Thoracic aorta (tissue), 2 donors: ENCODE measurements at regions not wholly inside any gene's neighbourhood (a gene's known extent, or its start where the extent isn't known, plus 50 kb on each side); places are given as distances from the start of the nearest gene placed in this dataset.

Experiments used
- ATAC-seq: fragments of 150-250 bp; one replicate; pipeline ENCODE4 v1.8.0; 2017; ENCODE audit warnings: low read depth; ENCODE audit not compliant: insufficient number of reproducible peaks, low FRiP score
- DNase-seq: peaks from one replicate; pipeline ENCODE4 v3.0.0-alpha.2; 2020; ENCODE audit warnings: low spot score
- H3K27ac ChIP-seq, 2 donors: fragments of 200-600 bp; sonication (generic); 1 replicate in 1 of 2; 2 replicates in 1 of 2; pipeline ENCODE4 v1.5.1; 2016; ENCODE audit warnings: mild to moderate bottlenecking in 2 of 2, moderate library complexity in 2 of 2
- H3K27me3 ChIP-seq: fragments of 200-600 bp; sonication (generic); replicated peaks from 2 replicates; pipeline ENCODE4 v1.6.0; 2016; ENCODE audit warnings: mild to moderate bottlenecking; ENCODE audit not compliant: insufficient read depth
- H3K36me3 ChIP-seq: fragments of 200-600 bp; sonication (generic); one replicate; pipeline ENCODE4 v1.5.1; 2016
- H3K4me1 ChIP-seq, 2 donors: fragments of 200-600 bp; sonication (generic); 1 replicate in 1 of 2; 2 replicates in 1 of 2; pipeline versions ENCODE4 v1.5.1 to v1.6.0; 2016; ENCODE audit warnings: low read depth in 2 of 2, mild to moderate bottlenecking in 1 of 2; ENCODE audit not compliant: control insufficient read depth in 1 of 2
- H3K4me3 ChIP-seq: fragments of 200-600 bp; sonication (generic); 2 replicates; pipeline ENCODE4 v1.5.1; 2016; ENCODE audit warnings: mild to moderate bottlenecking
- H3K9me3 ChIP-seq: fragments of 200-600 bp; sonication (generic); 2 replicates; pipeline ENCODE4 v1.5.1; 2016
- TF ChIP-seq, protein P1 (sequence below): fragments of 200-600 bp; sonication (generic); IDR thresholded peaks from one replicate; pipeline ENCODE4 v1.5.1; 2019; ENCODE audit warnings: antibody characterized with exemption

DNA sequence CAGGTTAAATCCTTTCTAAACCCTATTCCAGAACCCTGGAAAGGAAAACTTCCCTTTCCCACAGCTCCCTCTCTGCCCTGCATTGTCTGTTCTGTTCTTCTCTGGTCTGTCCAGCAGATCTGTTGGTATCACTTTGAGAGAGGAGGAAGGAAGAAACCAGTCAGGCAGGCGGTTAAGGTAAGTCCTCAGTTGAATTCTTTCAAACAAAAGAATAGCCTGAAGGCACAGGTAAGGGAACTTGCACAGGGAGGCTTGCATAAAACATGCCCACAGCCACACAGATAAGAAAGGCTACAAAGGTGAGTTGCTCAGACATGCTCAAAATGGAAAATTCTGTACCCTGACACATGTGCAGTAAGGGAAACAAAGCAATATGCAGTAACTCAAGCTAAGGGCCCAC, 595.7 kb upstream of the CDH5 start:
- H3K4me3 ChIP-seq = no peak overlapping the region
- TF ChIP-seq, protein P1, sequence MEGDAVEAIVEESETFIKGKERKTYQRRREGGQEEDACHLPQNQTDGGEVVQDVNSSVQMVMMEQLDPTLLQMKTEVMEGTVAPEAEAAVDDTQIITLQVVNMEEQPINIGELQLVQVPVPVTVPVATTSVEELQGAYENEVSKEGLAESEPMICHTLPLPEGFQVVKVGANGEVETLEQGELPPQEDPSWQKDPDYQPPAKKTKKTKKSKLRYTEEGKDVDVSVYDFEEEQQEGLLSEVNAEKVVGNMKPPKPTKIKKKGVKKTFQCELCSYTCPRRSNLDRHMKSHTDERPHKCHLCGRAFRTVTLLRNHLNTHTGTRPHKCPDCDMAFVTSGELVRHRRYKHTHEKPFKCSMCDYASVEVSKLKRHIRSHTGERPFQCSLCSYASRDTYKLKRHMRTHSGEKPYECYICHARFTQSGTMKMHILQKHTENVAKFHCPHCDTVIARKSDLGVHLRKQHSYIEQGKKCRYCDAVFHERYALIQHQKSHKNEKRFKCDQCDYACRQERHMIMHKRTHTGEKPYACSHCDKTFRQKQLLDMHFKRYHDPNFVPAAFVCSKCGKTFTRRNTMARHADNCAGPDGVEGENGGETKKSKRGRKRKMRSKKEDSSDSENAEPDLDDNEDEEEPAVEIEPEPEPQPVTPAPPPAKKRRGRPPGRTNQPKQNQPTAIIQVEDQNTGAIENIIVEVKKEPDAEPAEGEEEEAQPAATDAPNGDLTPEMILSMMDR = no peak
- ATAC-seq = no peak
- H3K27ac ChIP-seq = no peak overlapping the region
- H3K36me3 ChIP-seq = no peaks in the 10 kb centered on the region
- DNase-seq = no peak
- no peaks in the 10 kb centered on the region for H3K4me1 ChIP-seq
- no peaks in the 10 kb centered on the region for H3K27me3 ChIP-seq
- H3K9me3 ChIP-seq = peaks cover 5% of the 10 kb centered on the region

GRCh38 chr16:65769776-65770438, 596.6 kb upstream of the CDH5 start:
- no peak overlapping the region for H3K27ac ChIP-seq
- no peaks in the 10 kb centered on the region for H3K36me3 ChIP-seq
- DNase-seq (no peak), ATAC-seq (no peak)
- TF ChIP-seq, protein P1 = no peak
- H3K4me3 ChIP-seq = no peak overlapping the region
- H3K27me3 ChIP-seq = no peaks in the 10 kb centered on the region
- H3K9me3 ChIP-seq = peaks cover 5% of the 10 kb centered on the region
- H3K4me1 ChIP-seq = no peaks in the 10 kb centered on the region

DNA sequence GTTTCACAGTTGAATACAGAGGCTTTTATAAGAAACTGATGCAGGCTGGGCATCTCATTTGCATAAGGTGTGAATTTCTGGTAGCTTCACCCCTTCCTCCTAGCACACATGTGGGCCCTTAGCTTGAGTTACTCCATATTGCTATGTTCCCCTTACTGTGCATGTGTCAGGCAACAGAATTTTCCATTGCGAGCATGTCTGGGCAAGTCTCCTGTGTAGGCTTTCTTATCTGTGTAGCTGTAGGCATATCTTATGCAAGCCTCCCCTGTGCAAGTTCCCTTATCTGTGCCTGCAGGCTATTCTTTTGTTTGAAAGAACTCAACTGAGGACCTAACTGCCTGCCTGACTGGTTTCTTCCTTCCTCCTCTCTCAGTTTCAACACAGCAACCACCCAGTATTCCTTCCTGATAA, 597.4 kb upstream of the CDH5 start:
- H3K9me3 ChIP-seq = peaks cover 5% of the 10 kb centered on the region
- H3K4me1 ChIP-seq = no peaks in the 10 kb centered on the region
- H3K27ac ChIP-seq = no peak overlapping the region
- DNase-seq (no peak), ATAC-seq (no peak)
- H3K4me3 ChIP-seq = no peak overlapping the region
- H3K27me3 ChIP-seq = no peaks in the 10 kb centered on the region
- TF ChIP-seq, protein P1 = no peak
- H3K36me3 ChIP-seq = no peaks in the 10 kb centered on the region

DNA sequence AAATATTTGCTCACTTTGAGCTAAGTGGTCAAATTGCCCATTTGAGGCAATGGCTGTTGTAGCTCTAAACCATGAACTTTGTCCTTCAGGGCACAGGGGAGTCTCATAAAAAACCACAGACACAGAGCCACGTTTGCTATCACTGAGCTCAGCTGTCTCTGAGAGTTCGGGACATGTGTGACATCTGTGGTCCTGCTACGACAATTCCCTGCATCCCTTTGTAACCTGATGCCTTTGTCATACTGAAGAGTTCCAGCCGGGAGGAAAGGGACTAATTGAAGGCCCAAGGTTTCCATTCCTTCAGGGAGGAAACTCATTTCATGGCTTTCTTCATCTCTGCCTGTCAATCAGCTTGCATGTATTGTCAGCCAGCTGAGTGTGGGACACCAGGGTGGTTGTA, 599.4 kb upstream of the CDH5 start:
- Histone ChIP-seq H3K27me3 (no peaks in the 10 kb centered on the region), H3K4me3 (no peak overlapping the region), H3K27ac (no peak overlapping the region), H3K36me3 (no peaks in the 10 kb centered on the region), H3K4me1 (no peaks in the 10 kb centered on the region), H3K9me3 (peaks cover 5% of the 10 kb centered on the region)
- ATAC-seq (no peak), DNase-seq (no peak)
- TF ChIP-seq, protein P1 = no peak

- Histone ChIP-seq H3K4me1 (no peaks in the 10 kb centered on the region), H3K27ac (no peak overlapping the region), H3K4me3 (no peak overlapping the region), H3K36me3 (no peaks in the 10 kb centered on the region), H3K27me3 (no peaks in the 10 kb centered on the region), H3K9me3 (no peaks in the 10 kb centered on the region)
- DNase-seq (no peak), ATAC-seq (no peak)
- TF ChIP-seq, protein P1 = no peak
These were observed 602.7 kb upstream of the CDH5 start for GRCh38 chr16:65763640-65764305.
